CD14-positive monocyte (primary cell): ENCODE measurements at regions not wholly inside any gene's neighbourhood (a gene's known extent, or its start where the extent isn't known, plus 50 kb on each side); places are given as distances from the start of the nearest gene placed in this dataset.

Source experiments
- DNase-seq, 3 donors: peaks; one replicate each; pipeline ENCODE4 v3.0.0-alpha.2; 2011 to 2022
- H2AFZ ChIP-seq: 2 replicates; pipeline ENCODE4 v1.6.0; 2012; ENCODE audit warnings: mild to moderate bottlenecking, low read depth, low read length, inconsistent platforms; ENCODE audit not compliant: insufficient read depth, poor library complexity, severe bottlenecking
- H3K27ac ChIP-seq, 2 donors: 1 replicate in 1 of 2; 2 replicates in 1 of 2; pipeline ENCODE4 v1.5.1; 2012 to 2013; ENCODE audit warnings: low read length in 2 of 2, control low read depth in 1 of 2, inconsistent platforms in 1 of 2, low read depth in 1 of 2, mild to moderate bottlenecking in 1 of 2
- H3K27me3 ChIP-seq, 2 donors: one replicate each; pipeline versions ENCODE4 v1.6.0 to v1.6.1; 2011 to 2013; ENCODE audit warnings: low read length in 2 of 2; ENCODE audit not compliant: control insufficient read depth in 2 of 2, insufficient read depth in 2 of 2
- H3K36me3 ChIP-seq, 2 donors: replicated peaks in 1 of 2; 1 replicate in 1 of 2; 2 replicates in 1 of 2; pipeline versions ENCODE4 v1.5.1 to v1.6.1; 2012 to 2013; ENCODE audit warnings: low read length in 2 of 2, control low read depth in 1 of 2, inconsistent platforms in 1 of 2, mild to moderate bottlenecking in 1 of 2; ENCODE audit not compliant: insufficient read depth in 2 of 2, control insufficient read depth in 1 of 2
- H3K4me1 ChIP-seq, 2 donors: 1 replicate in 1 of 2; 2 replicates in 1 of 2; pipeline versions ENCODE4 v1.5.1 to v1.6.1; 2012 to 2013; ENCODE audit warnings: low read length in 2 of 2, control low read depth in 1 of 2, inconsistent platforms in 1 of 2, mild to moderate bottlenecking in 1 of 2, moderate library complexity in 1 of 2; ENCODE audit not compliant: insufficient read depth in 2 of 2, control insufficient read depth in 1 of 2
- H3K4me2 ChIP-seq: replicated peaks from 2 replicates; pipeline ENCODE3; 2012; ENCODE audit warnings: low read length, moderate library complexity, mild to moderate bottlenecking; ENCODE audit not compliant: poor library complexity, severe bottlenecking; ENCODE audit errors: extremely low read depth
- H3K4me3 ChIP-seq, 3 experiments: fragments of 200-600 bp in 1 of 3; sonication (generic) in 1 of 3; replicated peaks in 1 of 3; 1 replicate in 2 of 3; 2 replicates in 1 of 3; pipeline ENCODE4 v1.5.1; 2011 to 2013; ENCODE audit warnings: low read length in 3 of 3, mild to moderate bottlenecking in 3 of 3, control low read depth in 2 of 3, low read depth in 2 of 3, inconsistent platforms in 1 of 3, moderate library complexity in 1 of 3
- H3K79me2 ChIP-seq: 2 replicates; pipeline ENCODE4 v1.6.0; 2012; ENCODE audit warnings: mild to moderate bottlenecking, control low read depth, inconsistent platforms, low read length, moderate library complexity; ENCODE audit not compliant: insufficient read depth
- H3K9ac ChIP-seq: 2 replicates; pipeline ENCODE4 v1.6.0; 2017; ENCODE audit warnings: low read length, mild to moderate bottlenecking; ENCODE audit not compliant: insufficient read depth, poor library complexity, severe bottlenecking
- H3K9me3 ChIP-seq, 2 donors: replicated peaks in 1 of 2; 1 replicate in 1 of 2; 2 replicates in 1 of 2; pipeline versions ENCODE4 v1.5.1 to v1.6.1; 2012 to 2013; ENCODE audit warnings: low read length in 2 of 2, control low read depth in 1 of 2; ENCODE audit not compliant: control insufficient read depth in 1 of 2, insufficient read depth in 1 of 2
- H4K20me1 ChIP-seq: 2 replicates; pipeline ENCODE4 v1.6.0; 2012; ENCODE audit warnings: mild to moderate bottlenecking, low read length, control low read depth, moderate library complexity; ENCODE audit not compliant: insufficient read depth
- H3K27ac Mint-ChIP-seq, 7 donors: one replicate each; pipeline ENCODE4 v1.8.0; 2020; ENCODE audit warnings: mild to moderate bottlenecking in 7 of 7, mixed read lengths in 7 of 7, moderate library complexity in 6 of 7, inconsistent platforms in 2 of 7
- H3K27me3 Mint-ChIP-seq, 3 donors: one replicate each; pipeline ENCODE4 v1.8.0; 2021 to 2022; ENCODE audit warnings: low read depth in 3 of 3, mild to moderate bottlenecking in 3 of 3, mixed read lengths in 3 of 3, moderate library complexity in 3 of 3, inconsistent platforms in 1 of 3
- H3K36me3 Mint-ChIP-seq, 2 donors: one replicate each; pipeline ENCODE4 v1.8.0; 2020; ENCODE audit warnings: mixed read lengths in 2 of 2, inconsistent platforms in 1 of 2, mild to moderate bottlenecking in 1 of 2
- H3K4me1 Mint-ChIP-seq: one replicate; pipeline ENCODE4 v1.8.0; 2020; ENCODE audit warnings: mild to moderate bottlenecking, mixed read lengths
- H3K4me3 Mint-ChIP-seq, 2 donors: one replicate each; pipeline ENCODE4 v1.8.0; 2020; ENCODE audit warnings: mild to moderate bottlenecking in 2 of 2, mixed read lengths in 2 of 2, moderate library complexity in 1 of 2
- H3K9me3 Mint-ChIP-seq, 7 donors: one replicate each; pipeline ENCODE4 v1.8.0; 2020 to 2022; ENCODE audit warnings: mixed read lengths in 7 of 7, mild to moderate bottlenecking in 6 of 7, moderate library complexity in 6 of 7, inconsistent platforms in 2 of 7
- WGBS: methylation state at CpG from one replicate; pipeline ENCODE4 v1.1.5; 2013; ENCODE audit warnings: missing lambda C conversion rate; ENCODE audit not compliant: insufficient coverage; 5-methylcytosine and 5-hydroxymethylcytosine counted together
- intact Hi-C, 2 donors: fragments of 100-400 bp; cut with micrococcal nuclease; formaldehyde crosslinking; loops; one replicate each; pipeline versions ENCODE4 v1.15.0 to v1.15.1; 2023
- TF ChIP-seq, protein P1 (sequence below): fragments of 200-600 bp; IDR thresholded peaks from one replicate; pipeline ENCODE4 v1.8.0; 2022; ENCODE audit warnings: antibody characterized with exemption, mild to moderate bottlenecking

DNA sequence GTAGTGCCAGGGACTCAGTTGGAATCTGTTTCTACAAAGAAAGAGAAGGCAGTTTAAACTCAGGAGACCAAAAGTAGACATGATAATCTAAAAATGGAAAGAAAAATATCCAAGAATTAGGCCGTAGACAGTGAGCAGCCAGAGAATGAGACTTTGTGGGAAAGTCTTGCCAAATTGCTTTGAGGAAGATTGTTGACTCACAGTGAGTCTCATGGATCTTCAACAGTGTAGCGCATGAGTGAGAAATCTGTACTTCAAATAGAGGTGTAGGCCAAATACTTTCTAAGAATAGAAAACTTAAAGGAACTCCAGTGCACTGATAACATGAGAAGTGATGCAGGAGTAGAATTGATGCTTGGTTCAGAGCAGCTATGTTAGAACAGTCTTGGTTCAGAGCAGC lies 284.5 kb downstream of the HTR1B start:
- Histone ChIP-seq H3K36me3 (no peaks in the 10 kb centered on the region), H3K4me1 (no peaks in the 10 kb centered on the region), H3K79me2 (no peaks in the 10 kb centered on the region), H4K20me1 (no peaks in the 10 kb centered on the region), H3K27me3 (no peaks in the 10 kb centered on the region), H2AFZ (no peak overlapping the region), H3K4me3 (no peak overlapping the region), H3K9ac (no peak overlapping the region), H3K4me2 (no peak overlapping the region), H3K27ac (no peak overlapping the region), H3K9me3 (peaks cover 8 to 14% of the 10 kb centered on the region in 2 donors)
- no peak overlapping the region for H3K4me3 Mint-ChIP-seq
- DNase-seq = no peak
- no peaks in the 10 kb centered on the region for H3K36me3 Mint-ChIP-seq
- 78% methylated on average over 1 of the region's 2 CpGs for WGBS
- peaks cover 3 to 16% (median 9%) of the 10 kb centered on the region in 7 donors for H3K9me3 Mint-ChIP-seq
- H3K27me3 Mint-ChIP-seq = no peaks in the 10 kb centered on the region
- no peak overlapping the region for H3K27ac Mint-ChIP-seq
- H3K4me1 Mint-ChIP-seq = no peaks in the 10 kb centered on the region
- intact Hi-C loops = no loop called here
- TF ChIP-seq, protein P1, sequence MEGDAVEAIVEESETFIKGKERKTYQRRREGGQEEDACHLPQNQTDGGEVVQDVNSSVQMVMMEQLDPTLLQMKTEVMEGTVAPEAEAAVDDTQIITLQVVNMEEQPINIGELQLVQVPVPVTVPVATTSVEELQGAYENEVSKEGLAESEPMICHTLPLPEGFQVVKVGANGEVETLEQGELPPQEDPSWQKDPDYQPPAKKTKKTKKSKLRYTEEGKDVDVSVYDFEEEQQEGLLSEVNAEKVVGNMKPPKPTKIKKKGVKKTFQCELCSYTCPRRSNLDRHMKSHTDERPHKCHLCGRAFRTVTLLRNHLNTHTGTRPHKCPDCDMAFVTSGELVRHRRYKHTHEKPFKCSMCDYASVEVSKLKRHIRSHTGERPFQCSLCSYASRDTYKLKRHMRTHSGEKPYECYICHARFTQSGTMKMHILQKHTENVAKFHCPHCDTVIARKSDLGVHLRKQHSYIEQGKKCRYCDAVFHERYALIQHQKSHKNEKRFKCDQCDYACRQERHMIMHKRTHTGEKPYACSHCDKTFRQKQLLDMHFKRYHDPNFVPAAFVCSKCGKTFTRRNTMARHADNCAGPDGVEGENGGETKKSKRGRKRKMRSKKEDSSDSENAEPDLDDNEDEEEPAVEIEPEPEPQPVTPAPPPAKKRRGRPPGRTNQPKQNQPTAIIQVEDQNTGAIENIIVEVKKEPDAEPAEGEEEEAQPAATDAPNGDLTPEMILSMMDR = no peak

DNA sequence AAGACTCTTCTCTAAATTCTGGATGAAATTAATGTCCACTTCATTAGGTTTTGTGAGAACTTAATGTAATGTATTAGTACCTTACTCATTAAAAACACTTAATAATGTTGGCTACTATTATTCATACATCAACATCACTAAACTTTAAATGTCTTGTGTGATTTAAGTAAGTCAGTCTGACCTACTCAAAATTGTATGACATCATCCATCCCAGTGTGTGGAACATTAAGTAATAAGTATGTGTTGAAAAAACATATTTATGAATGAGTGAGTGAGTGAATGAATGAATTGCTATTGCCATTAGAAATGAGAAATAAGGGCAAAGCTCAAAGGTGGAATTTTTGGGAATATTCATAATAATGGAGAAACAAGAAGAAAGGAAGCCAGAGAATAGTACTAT lies 285.8 kb downstream of the HTR1B start:
- Mint-ChIP-seq H3K9me3 (peaks cover 7 to 24% (median 13%) of the 10 kb centered on the region in 7 donors), H3K36me3 (no peaks in the 10 kb centered on the region), H3K27me3 (no peaks in the 10 kb centered on the region), H3K4me1 (no peaks in the 10 kb centered on the region), H3K27ac (no peak overlapping the region), H3K4me3 (no peak overlapping the region)
- Histone ChIP-seq H3K27me3 (no peaks in the 10 kb centered on the region), H3K4me1 (no peaks in the 10 kb centered on the region), H3K9ac (no peak overlapping the region), H3K4me2 (no peak overlapping the region), H4K20me1 (no peaks in the 10 kb centered on the region), H3K79me2 (no peaks in the 10 kb centered on the region), H3K27ac (no peak overlapping the region), H3K9me3 (peaks cover 17 to 23% of the 10 kb centered on the region in 2 donors), H3K4me3 (no peak overlapping the region), H2AFZ (no peak overlapping the region), H3K36me3 (no peaks in the 10 kb centered on the region)
- DNase-seq = no peak
- TF ChIP-seq, protein P1 = no peak
- intact Hi-C loops = no loop called here
